ENCODE measurements at regions not wholly inside any gene's neighbourhood (a gene's known extent, or its start where the extent isn't known, plus 50 kb on each side); places are given as distances from the start of the nearest gene placed in this dataset.

GRCh38 chr12:19627719-19628118 lies 188.4 kb downstream of the AEBP2 start:
- no peak for DNase-seq

DNA sequence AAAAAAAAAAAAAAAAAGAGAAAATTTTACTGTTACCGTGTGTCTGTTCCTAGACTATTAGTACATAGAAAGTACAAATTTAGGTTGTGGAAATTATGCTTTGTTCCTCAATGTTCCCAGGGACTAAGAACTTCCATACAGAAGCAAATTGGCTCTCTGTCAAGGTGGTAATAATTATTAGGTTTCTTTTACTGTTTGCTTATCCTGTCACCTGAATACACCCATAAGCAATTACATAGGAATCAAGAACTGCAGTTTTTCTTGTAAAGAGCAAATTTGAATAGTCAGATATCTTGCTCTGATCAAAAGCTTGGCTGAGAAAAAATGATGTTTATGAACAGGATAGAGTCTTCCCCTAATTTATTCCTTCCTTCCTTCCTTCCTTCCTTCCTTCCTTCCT lies 191.2 kb downstream of the AEBP2 start:
- no peak for DNase-seq

- no peak for DNase-seq
These were observed 193.9 kb downstream of the AEBP2 start for GRCh38 chr12:19633194-19633593.

- DNase-seq = no peak
These were observed 194.3 kb downstream of the AEBP2 start for GRCh38 chr12:19633641-19634040.

GRCh38 chr12:19639781-19640415 lies 200.6 kb downstream of the AEBP2 start:
- no peak for DNase-seq

DNA sequence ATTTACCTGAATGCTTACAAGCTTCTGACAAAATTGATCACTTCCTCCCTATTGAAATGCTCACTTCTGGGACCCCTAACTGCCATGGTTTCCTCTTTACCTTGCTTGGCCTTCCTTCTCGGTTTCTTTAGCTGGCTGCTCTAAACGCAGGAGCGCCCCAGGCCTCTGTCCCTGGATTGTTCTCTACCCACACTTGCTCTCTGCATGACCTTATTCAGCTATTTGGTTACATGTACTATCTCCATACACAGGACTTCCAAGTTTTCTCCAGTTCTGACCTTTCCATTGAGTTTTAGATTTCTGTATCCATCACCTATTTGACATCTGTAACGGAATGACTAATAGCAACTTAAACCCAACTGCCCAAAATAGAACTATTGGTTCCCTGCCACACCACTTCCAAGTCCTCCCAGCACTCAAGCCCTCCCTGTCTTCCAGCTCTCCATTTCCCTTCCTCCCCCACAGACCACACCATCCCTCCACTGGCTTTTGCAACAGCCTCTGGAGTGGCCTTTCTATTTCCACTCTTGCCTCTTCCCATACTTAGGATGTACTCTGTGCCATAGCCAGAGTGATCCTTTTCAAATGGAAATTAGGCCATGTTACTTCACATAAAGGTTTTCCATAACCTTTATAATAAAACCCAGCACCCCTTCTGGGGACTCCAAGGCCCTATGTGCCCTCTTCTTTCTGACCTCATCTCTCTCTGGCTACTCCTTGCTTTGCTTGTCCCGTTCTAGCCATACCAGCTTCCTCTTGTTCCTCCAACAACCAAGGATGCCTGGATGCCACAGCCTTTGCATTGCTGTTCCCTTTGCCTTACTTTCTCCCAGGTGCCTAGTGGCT lies 202.2 kb downstream of the AEBP2 start:
- no peak for DNase-seq

GRCh38 chr12:19642345-19642744 lies 203.1 kb downstream of the AEBP2 start:
- no peak for DNase-seq

DNA sequence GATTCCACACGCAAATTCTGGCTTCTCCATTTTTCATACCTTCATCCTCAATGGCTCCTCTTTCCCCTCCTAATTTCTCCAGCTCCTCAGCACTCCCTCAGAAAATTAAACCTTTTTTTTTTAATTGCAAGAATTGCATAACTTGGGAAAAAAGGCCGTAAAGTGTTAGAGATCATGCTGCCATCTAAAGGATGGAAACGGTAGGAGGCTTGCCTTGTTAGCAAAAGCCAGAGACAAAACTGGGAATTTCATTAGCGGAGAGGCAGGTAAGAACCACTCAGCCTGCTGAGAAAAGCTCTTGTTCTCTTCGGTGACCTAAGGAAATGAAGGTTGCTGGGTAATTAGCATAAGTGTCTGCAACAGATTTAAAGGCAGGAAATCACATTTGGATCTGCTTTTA lies 204.3 kb downstream of the AEBP2 start:
- DNase-seq = no peak

DNA sequence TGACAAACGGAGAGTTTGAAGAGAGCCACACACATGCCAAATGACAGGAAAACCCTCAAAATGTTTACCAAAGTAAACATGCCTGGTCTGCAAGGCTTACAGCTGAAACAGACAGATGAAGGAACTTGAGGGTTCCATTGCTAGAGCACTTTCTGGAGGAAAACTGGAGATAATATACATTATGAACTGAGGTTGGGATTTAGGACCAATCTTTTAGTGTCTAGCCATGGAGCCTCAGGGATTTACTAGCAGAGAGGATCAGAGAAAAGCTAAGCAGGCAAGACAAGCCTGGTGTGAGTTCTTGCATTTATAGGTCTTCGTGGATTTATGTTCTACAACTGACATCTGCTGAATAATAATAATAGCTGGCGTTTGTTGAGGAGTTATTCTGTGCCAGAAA lies 205.3 kb downstream of the AEBP2 start:
- DNase-seq = no peak

DNA sequence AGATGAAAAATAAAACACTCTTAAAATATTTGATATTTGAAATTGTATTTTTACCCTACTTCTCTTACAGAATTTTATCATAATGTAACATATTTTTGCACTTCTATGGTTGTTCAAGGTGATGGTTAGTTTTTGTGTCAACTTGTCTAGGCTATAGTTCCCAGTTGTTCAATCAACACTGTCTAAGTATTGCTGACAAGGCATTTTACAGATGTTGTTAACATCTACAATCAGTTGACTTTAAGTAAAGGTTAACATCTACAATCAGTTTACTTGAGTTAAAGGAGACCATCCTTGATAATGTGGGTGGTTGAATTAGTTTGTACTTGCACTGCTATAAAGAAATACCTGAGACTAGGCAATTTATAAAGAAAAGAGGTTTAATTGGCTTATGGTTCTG lies 206.5 kb downstream of the AEBP2 start:
- DNase-seq = no peak

- DNase-seq = no peak
These were observed 207.3 kb downstream of the AEBP2 start for GRCh38 chr12:19646599-19646998.

GRCh38 chr12:19647806-19648556 lies 208.7 kb downstream of the AEBP2 start:
- no peak for DNase-seq

DNA sequence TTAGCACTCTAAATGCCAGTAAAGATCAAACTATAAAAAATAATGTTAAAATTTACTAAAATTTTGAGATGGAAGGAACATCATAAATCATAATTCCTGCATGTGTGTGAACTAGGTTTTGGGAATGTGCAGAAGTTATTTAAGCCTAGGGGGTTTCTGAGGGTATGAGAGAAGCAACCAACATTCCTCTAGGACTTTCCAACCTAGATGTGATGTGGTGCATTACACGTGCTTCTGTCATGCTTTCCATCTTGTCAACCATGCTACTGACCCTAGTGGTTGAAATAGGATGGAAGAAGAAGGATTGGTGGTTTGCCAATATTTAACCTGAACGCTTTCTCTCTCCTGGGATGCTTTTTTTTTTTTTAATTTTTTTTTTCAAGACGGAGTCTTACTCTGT lies 209.3 kb downstream of the AEBP2 start:
- no peak for DNase-seq

GRCh38 chr12:19652386-19652785 lies 213.1 kb downstream of the AEBP2 start:
- no peak for DNase-seq

DNA sequence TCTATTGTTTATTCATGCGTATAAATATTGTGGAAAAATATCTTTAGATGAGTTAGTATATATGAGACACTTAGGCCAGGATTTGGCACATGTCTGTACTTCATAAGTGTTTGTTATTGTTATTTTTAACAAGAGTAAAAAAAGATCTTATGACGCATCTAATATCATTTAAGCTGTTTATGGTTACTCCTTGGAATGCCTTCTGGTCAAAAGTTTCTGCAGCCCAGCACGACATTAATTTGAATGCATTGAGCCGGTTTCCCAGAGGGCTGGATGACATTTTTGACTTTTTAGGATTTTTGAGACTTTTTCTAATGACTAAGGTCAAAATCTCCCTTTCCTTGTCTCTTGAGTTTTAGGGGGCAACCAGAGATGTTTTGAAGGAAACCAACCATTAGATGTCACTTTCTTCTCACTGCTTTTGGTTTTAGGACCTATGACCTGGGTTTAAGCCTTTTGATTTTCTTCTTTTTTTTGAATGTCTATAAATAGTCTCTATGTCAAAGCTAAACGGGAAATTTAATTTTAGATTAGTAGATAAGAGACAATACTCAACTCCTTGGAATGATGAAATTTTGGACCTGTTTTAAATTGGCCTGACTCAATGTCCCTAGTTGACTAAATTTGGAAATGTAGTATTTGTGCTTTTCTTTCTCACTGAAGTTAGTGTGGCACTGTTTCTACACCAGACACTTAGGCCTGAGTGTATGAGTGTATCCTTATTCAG lies 215.5 kb downstream of the AEBP2 start:
- no peak for DNase-seq

GRCh38 chr12:19657118-19657731 lies 217.9 kb downstream of the AEBP2 start:
- DNase-seq = no peak

- no peak for DNase-seq
These were observed 218.4 kb downstream of the AEBP2 start for GRCh38 chr12:19657732-19658130.

DNA sequence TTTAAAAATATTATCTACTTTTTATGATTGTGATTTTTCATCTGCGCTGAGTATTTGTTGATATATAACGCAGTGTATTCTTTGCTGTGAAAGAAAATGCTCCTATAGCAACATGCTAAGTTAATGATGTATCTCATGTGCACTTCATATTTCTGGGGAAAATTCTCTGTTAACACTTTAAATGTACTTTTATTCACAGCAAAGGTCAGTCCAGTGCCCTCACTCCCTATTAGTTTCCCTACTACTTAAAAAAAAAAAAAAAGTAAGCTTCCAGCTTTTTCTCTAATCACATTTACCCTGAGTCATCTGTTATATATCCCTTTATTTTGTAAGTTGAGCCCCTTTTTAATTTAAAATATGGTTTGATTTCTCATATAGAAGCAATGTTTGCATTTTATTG lies 219.8 kb downstream of the AEBP2 start:
- no peak for DNase-seq

DNA sequence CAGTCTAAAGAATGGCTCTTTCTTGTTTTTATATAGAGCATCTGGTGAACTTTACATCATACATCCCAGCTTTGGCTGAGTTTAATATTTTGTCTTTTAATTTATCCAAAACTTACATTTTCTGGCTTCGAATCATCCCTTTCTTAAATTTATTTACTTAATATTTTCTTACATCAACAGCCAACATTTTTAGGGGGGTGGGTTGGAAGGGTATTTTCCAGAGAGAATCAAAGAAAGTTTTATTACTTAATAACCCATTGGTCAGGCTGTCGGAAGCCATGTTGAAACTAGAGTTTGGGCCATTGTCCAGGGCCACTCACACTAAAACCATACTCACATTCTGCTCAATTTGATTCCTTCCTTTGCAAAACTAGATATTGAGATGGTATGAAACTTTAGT lies 220.2 kb downstream of the AEBP2 start:
- no peak for DNase-seq

DNA sequence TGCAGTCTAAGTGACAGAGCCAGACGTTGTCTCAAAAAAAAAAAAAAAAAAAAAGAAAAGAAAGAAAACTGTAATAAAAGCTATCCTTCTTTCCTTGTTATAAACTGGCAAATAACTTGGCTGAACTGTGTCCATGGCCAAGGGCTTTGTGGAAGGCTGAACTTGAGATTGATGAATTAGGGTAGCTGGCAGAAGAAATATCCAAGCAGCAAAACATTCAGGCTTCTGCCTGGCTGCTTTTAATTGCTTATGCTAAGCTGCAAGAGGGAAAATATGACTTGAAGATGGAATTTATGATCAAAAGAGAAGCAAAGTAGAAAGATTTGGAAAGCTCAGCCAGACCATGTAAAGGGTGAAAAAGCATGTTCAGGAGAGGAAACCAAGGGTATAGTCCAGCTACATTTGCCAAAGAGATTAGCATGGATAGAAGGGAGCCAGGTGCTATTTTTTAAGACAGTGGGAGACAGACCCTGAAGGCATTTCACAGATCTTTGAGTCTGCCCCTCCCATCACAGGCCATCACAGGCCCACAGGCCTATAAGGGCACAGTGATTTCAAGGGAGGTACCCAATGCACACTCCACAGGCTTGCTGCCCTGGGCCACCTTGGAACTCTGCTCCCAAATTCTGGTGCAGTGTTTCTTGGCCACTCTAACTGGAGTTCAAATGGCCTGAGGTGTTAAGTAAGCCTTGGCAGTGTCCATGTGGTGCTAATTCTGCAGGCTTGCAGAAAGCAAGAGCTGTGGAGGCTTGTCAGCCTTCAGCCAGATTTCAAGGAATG lies 226.0 kb downstream of the AEBP2 start:
- no peak for DNase-seq

GRCh38 chr12:19666070-19666469 lies 226.8 kb downstream of the AEBP2 start:
- no peak for DNase-seq

GRCh38 chr12:19669793-19670192 lies 230.5 kb downstream of the AEBP2 start:
- no peak for DNase-seq
